ENCODE measurements at regions not wholly inside any gene's neighbourhood (a gene's known extent, or its start where the extent isn't known, plus 50 kb on each side); places are given as distances from the start of the nearest gene placed in this dataset.

- no peak for DNase-seq
These were observed 139.5 kb downstream of the DAD1 start for GRCh38 chr14:22449600-22449905.

DNA sequence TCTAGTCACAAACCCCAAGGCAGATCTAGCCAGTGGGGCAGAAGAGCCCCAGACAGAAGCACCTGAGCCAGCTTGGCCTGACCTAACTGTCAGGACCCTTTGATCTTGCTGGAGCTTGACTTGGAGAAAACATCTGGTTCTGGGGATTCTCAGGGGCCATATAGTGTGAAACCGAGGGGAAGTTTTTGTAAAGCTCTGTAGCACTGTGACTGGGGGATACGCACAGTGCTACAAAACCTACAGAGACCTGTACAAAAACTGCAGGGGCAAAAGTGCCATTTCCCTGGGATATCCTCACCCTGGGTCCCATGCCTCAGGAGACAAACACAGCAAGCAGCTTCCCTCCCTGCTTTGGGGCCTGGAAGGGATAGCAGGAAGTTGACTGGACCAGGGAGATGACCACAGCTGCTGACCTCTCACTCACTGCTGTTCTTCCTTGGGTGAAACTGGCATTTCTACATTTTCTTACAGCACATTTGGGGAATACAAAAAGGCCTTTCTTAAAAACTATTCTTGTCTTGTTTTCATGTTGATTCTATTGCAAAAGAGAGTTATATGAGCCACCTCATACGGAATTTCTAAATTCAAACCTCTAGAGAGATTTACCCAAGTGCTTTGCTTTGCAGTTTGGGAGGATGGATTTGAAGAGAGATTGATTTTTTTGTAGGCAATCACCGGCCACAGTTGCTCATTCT, 140.0 kb downstream of the DAD1 start:
- DNase-seq = no peak

DNA sequence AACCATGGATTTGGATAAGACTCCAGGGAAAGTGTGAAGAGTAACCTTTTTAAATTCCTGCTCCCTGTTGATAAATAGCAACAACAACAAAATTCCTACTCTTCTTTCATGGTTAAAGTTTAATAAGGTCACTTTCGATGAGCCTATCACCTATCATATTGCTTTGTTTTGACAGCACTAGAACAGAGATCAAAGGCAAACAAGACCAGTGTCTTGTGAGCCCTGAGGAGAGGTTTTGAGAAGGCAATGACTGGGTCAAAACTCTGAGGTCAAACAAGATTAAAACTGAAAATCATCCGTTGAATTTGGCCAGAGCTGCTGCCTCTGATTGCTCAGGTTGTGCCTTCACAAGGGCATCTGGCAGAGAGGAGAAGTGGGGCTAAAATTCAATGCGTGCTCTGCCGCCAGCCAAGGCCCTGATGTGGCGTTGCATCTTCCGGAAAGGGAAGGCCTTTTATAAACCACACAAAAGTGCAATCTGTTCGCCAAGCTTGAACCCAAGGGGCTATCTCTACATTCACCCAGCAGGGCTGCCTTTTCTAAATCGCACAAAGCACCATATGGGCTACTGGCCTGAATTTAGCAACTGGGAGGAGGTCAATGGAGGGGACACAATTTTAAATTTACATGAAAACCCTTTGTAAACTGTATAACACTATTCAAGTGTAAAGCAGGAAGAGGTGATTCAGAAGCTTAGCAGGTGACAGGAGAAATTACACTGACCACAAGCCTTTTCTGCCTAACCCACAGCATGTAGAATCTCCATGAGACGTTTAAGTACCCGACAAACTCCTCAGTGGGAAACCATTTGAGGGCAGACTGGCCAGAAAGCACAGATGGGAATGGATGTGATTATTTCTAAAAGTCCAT, 140.8 kb downstream of the DAD1 start:
- no peak for DNase-seq

GRCh38 chr14:22438742-22439141, 150.3 kb downstream of the DAD1 start:
- DNase-seq = no peak

DNA sequence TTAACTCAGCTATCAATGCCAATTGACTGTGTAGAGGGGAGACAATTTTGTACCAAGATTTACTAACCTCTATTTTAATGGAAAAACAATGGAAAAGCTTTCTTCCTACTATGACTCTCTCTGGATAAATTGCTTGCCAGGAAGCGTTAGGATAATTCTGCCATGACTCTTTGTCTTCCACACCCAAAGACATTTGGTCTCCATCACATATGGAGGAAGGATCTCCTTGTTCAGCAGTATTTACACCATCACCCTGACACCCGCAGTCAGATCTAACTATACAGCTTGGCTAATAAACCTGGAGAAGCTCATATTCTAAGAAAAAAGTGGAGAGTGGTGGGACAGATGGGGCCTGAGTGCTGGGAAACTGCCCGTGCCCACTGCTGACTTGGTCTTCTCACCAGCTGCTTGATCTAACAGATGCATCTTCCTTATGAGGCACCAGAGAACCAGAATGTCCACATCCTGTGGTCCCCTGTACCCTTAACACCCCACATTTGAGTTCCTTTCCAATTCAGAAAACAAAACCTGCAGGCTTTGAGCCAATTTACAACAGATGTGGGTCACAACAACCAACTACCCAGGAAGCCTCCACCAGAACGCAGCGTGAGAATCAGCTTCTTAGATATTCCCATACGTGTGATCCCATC, 154.0 kb downstream of the DAD1 start:
- DNase-seq = no peak

DNA sequence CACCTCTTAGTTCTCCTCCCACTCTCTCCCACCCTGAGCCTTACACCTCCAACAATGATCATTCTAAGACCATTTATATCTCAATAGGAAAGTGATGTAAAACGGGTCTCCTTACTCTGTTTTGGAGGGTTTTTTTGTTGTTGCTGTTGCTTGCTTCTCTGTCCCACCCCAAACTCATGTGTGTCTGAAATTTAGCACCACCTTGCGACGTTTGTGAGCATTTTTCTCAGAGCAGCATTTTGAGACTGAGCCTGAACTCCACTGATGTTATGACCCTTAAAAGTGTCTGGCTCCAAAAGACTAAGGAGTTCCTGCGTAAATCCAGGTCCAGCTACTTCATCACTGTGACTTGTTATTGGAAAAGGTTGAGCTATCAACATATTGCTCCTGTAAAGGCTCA, 155.0 kb downstream of the DAD1 start:
- DNase-seq = no peak

GRCh38 chr14:22433069-22433468, 156.0 kb downstream of the DAD1 start:
- no peak for DNase-seq

GRCh38 chr14:22432348-22432976, 156.6 kb downstream of the DAD1 start:
- DNase-seq = no peak

DNA sequence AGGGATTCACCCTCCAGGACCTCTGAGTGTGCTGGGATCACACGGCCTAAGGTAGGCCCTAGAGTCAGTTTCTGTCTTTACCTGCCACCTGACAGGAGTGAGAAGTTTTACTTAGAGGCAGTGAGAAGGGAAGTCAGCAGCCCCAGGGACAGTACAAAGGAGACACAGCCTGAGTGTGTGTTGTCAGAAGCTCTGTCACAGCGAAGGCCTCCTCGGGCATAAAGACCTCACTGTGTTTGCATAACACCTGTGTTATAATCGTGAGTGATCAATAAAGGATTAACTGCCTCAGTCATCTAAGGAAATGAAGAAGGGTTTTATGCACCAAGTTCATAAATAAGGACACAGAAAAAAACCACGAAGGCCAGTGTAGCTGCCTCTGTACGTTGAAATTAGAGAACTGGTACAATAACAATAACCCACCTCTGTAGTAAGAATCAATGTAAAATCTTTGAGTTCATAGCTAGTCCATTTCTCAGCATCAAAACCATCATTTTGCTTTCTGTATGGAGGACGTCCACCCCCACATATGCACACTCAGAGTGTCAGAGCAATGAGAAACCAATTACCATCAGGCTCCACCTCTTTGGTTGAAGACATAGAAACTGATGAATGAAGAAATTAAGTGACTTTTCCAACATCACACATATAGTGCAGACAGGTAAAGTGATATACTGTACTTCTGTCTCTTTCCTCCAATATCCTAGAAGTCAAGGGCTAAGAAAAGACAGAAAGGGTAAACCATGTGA, 159.3 kb downstream of the DAD1 start:
- DNase-seq = no peak

- no peak for DNase-seq
These were observed 160.2 kb downstream of the DAD1 start for GRCh38 chr14:22428700-22429291.

GRCh38 chr14:22427771-22428231, 161.2 kb downstream of the DAD1 start:
- DNase-seq = no peak

DNA sequence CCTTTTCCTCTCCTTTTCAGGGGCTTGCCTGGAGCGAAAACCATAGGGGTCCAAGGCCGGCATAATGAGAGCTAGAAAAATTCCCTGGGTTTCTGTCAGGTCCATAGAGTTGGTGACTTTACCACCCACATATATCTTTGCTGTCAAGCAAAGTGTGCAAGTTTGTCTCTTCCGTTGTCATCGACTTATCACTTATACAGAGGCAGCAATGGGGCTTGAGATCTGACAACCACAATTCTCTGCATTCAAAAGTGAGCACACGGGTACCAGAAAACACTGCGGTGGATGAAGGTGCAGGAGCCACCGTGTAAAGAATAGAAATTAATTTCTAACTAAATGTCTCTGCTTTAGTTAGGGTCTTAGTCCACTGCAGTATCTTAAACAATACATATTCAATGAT, 162.3 kb downstream of the DAD1 start:
- no peak for DNase-seq

DNA sequence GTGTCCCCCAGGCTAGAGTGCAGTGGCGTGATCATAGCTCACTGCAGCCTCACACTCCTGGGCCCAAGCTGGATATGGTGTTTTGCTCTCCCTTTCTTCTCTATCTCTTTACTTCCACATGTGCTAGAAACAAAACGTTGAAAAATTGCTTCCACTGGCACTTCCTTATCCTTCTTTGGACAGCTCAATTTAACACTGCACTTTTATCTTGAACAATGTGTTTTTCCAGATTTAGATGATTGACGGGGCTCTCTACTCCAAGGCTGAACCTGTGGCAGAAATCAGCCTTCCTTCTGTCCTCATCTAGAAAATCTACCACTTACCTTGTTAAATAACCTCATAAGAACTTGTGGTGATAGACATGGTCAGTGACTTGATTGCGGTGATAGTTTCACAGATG, 165.1 kb downstream of the DAD1 start:
- DNase-seq = no peak

- no peak for DNase-seq
These were observed 166.8 kb downstream of the DAD1 start for GRCh38 chr14:22422238-22422637.

DNA sequence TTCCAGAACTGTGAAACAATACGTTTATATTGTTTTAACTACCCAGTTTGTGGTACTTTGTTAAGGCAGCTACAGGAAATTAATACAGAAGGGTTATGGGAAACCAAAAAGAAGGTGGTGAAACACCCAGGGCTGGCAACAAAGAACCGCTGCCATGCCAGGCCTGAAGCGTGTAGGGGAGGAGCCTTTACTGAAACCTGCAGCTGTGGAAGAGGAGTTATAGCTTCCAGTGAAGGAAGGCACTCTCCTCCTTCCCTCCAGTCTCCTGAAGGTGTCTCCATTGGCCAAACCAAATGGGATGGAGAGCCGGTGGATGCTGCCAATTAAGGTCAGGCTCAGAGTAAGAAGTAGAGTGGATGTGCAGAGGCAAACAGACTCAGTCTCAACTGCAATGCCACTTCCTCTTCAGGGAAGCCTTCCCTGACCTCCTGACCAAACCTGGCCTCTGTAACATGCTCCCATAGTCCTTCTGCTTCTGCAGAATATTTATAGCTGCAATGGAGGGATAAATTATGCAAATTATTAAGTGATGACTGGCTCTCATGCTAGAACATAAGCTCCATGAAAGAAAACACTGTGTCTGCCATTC, 168.3 kb downstream of the DAD1 start:
- no peak for DNase-seq

- no peak for DNase-seq
These were observed 169.4 kb downstream of the DAD1 start for GRCh38 chr14:22419620-22420019.

DNA sequence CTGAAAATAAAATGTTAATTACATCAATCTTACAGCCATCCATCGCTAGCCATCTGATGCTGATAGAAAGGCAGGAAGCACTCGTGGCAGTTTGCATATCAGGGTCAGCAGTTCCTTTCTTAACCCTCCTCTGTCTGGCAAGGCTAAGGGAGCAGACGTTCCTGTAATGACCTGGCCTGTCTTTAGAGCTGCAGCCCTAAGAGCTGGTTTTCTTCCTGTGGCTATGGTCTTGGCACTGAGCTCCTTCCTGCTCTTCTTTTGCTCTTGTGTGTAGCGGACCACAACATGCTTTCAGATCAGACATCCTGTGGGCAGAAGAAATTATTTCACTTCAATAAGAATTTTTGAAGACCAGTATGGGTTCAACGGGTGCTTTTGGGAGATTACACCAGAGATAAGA, 170.4 kb downstream of the DAD1 start:
- DNase-seq = no peak

GRCh38 chr14:22417914-22418313, 171.1 kb downstream of the DAD1 start:
- no peak for DNase-seq

DNA sequence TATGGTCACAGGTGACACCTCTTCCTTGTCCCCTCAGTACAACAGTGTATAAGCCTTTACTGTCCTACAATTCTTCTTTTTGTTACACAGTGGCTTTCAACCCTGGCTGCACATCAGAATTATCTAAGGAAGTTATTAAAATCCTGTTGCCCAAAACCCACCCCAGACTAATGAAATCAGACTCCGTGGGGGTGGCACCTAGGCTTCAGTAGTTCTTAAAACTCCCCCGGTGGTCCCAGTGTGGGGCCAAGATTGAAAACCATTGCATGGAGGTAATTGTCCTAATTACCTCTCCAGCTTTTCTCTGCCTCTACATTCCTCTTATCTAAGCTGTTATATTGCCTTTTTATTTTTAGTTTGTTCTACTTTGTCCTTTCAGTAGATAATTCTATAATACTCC, 172.8 kb downstream of the DAD1 start:
- no peak for DNase-seq

DNA sequence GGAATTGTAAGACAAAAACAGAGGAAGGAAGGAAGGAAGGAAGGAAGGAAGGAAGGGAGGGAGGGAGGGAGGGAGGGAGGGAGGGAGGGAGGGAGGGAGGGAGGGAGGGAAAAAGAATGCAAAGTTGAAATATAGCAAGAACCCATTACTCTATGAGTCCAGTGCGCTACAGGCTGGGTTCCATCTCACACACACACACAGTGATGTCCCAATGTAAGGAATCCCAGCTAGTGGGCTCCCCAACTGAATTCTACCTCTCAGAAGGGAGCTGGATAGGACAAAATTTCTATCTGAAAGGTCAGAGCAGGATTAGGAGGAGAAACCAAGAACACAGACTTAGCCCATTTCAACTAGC, 173.4 kb downstream of the DAD1 start:
- DNase-seq = no peak

- no peak for DNase-seq
These were observed 174.0 kb downstream of the DAD1 start for GRCh38 chr14:22414876-22415604.

All from NCI-H187 (cell line).